Vagina (tissue), 2 donors: ENCODE measurements at regions not wholly inside any gene's neighbourhood (a gene's known extent, or its start where the extent isn't known, plus 50 kb on each side); places are given as distances from the start of the nearest gene placed in this dataset.

ENCODE experiments used
- DNase-seq, 2 donors: peaks; one replicate each; pipeline ENCODE4 v3.0.0-alpha.2; 2017; ENCODE audit errors: extremely low spot score in 2 of 2
- H3K27ac ChIP-seq: fragments of 200-600 bp; sonication (generic); one replicate; pipeline ENCODE4 v1.5.1; 2019
- H3K27me3 ChIP-seq: fragments of 200-600 bp; sonication (generic); one replicate; pipeline ENCODE4 v1.5.1; 2019
- H3K36me3 ChIP-seq, 2 donors: fragments of 200-600 bp; sonication (generic); one replicate each; pipeline ENCODE4 v1.5.1; 2017 to 2019
- H3K4me1 ChIP-seq: fragments of 200-600 bp; sonication (generic); one replicate; pipeline ENCODE4 v1.5.1; 2019
- H3K4me3 ChIP-seq, 2 donors: fragments of 200-600 bp; sonication (generic); 1 replicate in 1 of 2; 2 replicates in 1 of 2; pipeline ENCODE4 v1.5.1; 2016 to 2019
- H3K9me3 ChIP-seq: fragments of 200-600 bp; sonication (generic); one replicate; pipeline ENCODE4 v1.5.1; 2019
- POLR2A ChIP-seq, 2 donors: fragments of 450-650 bp; IDR thresholded peaks; one replicate each; pipeline ENCODE4 v1.6.1; 2017; ENCODE audit warnings: antibody characterized with exemption in 2 of 2, mild to moderate bottlenecking in 2 of 2, moderate library complexity in 2 of 2
- POLR2AphosphoS5 ChIP-seq, 2 donors: sonication (generic); formaldehyde crosslinking; IDR thresholded peaks; one replicate each; pipeline ENCODE4 v1.9.0; 2017; ENCODE audit warnings: antibody characterized with exemption in 2 of 2, mild to moderate bottlenecking in 2 of 2, low read depth in 1 of 2; ENCODE audit not compliant: insufficient read depth in 1 of 2
- intact Hi-C: fragments of 100-400 bp; cut with DNase I; formaldehyde crosslinking; loops from one replicate; pipeline ENCODE4 v1.15.1; 2023
- TF ChIP-seq, protein P1 (sequence below), 3 experiments: fragments of 450-650 bp in 2 of 3; fragments of 200-600 bp in 1 of 3; sonication (generic) in 1 of 3; IDR thresholded peaks; one replicate each; pipeline ENCODE4 v1.5.1; 2017 to 2019; ENCODE audit warnings: antibody characterized with exemption in 3 of 3, mild to moderate bottlenecking in 2 of 3, moderate library complexity in 2 of 3

GRCh38 chr2:51553476-51553875 is 521.5 kb upstream of the NRXN1 start:
- Histone ChIP-seq H3K9me3 (no peaks in the 10 kb centered on the region), H3K27me3 (no peaks in the 10 kb centered on the region), H3K27ac (no peak overlapping the region), H3K4me3 (no peak overlapping the region), H3K36me3 (no peaks in the 10 kb centered on the region), H3K4me1 (no peaks in the 10 kb centered on the region)
- no peak for TF ChIP-seq POLR2AphosphoS5 (IDR thresholded peaks at IDR 0.05; ENCODE audit: insufficient read depth in 1 of 2, low read depth in 1 of 2)
- TF ChIP-seq, protein P1, sequence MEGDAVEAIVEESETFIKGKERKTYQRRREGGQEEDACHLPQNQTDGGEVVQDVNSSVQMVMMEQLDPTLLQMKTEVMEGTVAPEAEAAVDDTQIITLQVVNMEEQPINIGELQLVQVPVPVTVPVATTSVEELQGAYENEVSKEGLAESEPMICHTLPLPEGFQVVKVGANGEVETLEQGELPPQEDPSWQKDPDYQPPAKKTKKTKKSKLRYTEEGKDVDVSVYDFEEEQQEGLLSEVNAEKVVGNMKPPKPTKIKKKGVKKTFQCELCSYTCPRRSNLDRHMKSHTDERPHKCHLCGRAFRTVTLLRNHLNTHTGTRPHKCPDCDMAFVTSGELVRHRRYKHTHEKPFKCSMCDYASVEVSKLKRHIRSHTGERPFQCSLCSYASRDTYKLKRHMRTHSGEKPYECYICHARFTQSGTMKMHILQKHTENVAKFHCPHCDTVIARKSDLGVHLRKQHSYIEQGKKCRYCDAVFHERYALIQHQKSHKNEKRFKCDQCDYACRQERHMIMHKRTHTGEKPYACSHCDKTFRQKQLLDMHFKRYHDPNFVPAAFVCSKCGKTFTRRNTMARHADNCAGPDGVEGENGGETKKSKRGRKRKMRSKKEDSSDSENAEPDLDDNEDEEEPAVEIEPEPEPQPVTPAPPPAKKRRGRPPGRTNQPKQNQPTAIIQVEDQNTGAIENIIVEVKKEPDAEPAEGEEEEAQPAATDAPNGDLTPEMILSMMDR (IDR thresholded peaks at IDR 0.05): no peak
- no peak for TF ChIP-seq POLR2A (IDR thresholded peaks at IDR 0.05)
- intact Hi-C loops: no loop called here
- DNase-seq: no peak

DNA sequence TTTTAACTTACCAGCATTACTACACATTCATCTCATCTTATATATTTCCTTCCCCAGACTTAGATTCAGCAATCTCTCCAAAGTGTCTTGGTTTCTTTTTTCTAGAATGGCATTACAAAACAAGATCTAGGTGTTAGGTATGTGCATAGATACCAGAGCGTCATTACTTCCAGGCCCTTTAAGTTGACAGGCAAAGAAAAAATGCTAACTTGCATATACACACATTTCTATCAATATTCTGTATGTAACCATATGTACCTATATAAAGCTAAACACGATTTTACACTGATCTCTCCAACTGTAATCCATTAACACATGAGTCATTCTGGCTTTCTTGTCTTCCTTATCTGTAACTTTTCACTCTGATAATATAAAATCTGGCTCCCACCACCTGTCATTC is 503.8 kb upstream of the NRXN1 start:
- DNase-seq: no peak
- Histone ChIP-seq H3K36me3 (no peaks in the 10 kb centered on the region), H3K27me3 (no peaks in the 10 kb centered on the region), H3K9me3 (no peaks in the 10 kb centered on the region), H3K27ac (no peak overlapping the region), H3K4me1 (no peaks in the 10 kb centered on the region), H3K4me3 (no peak overlapping the region)
- intact Hi-C loops: no loop called here
- TF ChIP-seq POLR2AphosphoS5 (IDR thresholded peaks at IDR 0.05; ENCODE audit: insufficient read depth in 1 of 2, low read depth in 1 of 2): no peak
- TF ChIP-seq, protein P1 (IDR thresholded peaks at IDR 0.05): no peak
- TF ChIP-seq POLR2A (IDR thresholded peaks at IDR 0.05): no peak

DNA sequence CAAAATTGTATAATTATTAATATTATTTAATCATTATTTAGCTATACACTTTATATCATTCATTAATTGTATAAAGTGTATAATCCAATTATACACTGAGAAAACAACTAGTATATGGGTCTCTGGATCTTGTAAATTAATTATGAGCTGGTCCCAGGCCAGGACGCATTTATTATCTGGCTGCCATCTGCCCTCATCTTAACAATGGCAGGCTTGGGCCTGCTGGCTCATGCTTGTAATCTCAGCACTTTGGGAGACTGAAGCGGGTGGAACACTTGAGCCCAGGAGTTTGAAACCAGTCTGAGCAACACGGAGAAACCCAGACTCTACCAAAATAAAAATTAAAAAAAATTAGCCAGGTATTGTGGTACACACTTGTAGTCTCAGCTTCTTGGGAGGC is 502.2 kb upstream of the NRXN1 start:
- DNase-seq: no peak
- Histone ChIP-seq H3K27me3 (no peaks in the 10 kb centered on the region), H3K4me3 (no peak overlapping the region), H3K36me3 (no peaks in the 10 kb centered on the region), H3K27ac (no peak overlapping the region), H3K9me3 (no peaks in the 10 kb centered on the region), H3K4me1 (no peaks in the 10 kb centered on the region)
- intact Hi-C loops: no loop called here
- TF ChIP-seq, protein P1 (IDR thresholded peaks at IDR 0.05): no peak
- TF ChIP-seq POLR2A (IDR thresholded peaks at IDR 0.05): no peak
- no peak for TF ChIP-seq POLR2AphosphoS5 (IDR thresholded peaks at IDR 0.05; ENCODE audit: insufficient read depth in 1 of 2, low read depth in 1 of 2)

GRCh38 chr2:51528156-51528555 is 496.2 kb upstream of the NRXN1 start:
- H3K4me3 ChIP-seq: no peak overlapping the region
- no peak for DNase-seq
- H3K27ac ChIP-seq: no peak overlapping the region
- no peaks in the 10 kb centered on the region for H3K4me1 ChIP-seq
- no peaks in the 10 kb centered on the region for H3K36me3 ChIP-seq
- intact Hi-C loops: no loop called here
- no peaks in the 10 kb centered on the region for H3K9me3 ChIP-seq
- TF ChIP-seq, protein P1 (IDR thresholded peaks at IDR 0.05): no peak
- TF ChIP-seq POLR2A (IDR thresholded peaks at IDR 0.05) (no peak), POLR2AphosphoS5 (IDR thresholded peaks at IDR 0.05; ENCODE audit: insufficient read depth in 1 of 2, low read depth in 1 of 2) (no peak)
- no peaks in the 10 kb centered on the region for H3K27me3 ChIP-seq

DNA sequence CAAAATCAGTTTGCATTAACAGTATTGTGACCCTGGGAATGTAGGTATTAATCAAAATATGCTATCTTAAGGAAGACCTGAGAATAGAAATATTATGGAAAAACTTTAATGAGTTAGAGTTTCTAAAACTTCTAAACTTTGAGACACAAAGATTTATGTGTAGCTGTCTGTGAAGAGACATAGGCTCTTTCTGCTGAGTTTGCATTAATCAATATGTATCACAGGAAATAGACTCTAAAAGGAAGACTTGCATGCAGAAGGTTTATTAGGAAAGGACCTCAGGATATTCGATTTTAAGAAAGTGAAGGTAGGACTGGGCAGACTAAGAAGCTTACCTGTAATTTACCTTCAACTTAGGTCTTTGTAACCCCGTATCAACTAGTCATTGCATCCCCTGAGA is 494.8 kb upstream of the NRXN1 start:
- TF ChIP-seq, protein P1 (IDR thresholded peaks at IDR 0.05): no peak
- TF ChIP-seq POLR2A (IDR thresholded peaks at IDR 0.05) (no peak), POLR2AphosphoS5 (IDR thresholded peaks at IDR 0.05; ENCODE audit: insufficient read depth in 1 of 2, low read depth in 1 of 2) (no peak)
- DNase-seq: no peak
- Histone ChIP-seq H3K27me3 (no peaks in the 10 kb centered on the region), H3K9me3 (no peaks in the 10 kb centered on the region), H3K4me1 (no peaks in the 10 kb centered on the region), H3K27ac (no peak overlapping the region), H3K36me3 (no peaks in the 10 kb centered on the region), H3K4me3 (no peak overlapping the region)
- intact Hi-C loops: no loop called here
